ENCODE measurements at regions not wholly inside any gene's neighbourhood (a gene's known extent, or its start where the extent isn't known, plus 50 kb on each side); places are given as distances from the start of the nearest gene placed in this dataset.

DNA sequence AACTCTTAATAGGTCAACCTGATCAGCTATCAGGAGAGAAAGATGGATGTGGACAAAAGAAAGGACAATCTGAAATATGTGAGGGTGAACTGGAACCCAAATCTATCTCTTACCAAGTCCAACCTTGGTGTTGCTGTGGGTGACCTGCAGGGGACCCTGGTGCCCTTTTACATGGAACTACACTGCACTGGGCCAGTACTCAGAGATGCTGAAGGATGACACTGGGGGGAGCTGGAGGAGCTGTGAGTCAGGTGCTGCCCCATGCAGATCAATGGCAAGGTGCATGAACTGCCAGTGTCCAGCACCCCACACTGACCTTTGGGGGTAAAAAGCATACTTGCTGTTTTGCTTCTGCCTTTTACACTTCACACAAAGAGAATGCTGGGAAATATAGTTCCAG is 55.6 kb upstream of the TBC1D5 start:
- no peak for DNase-seq (ENCODE audit: low read depth)
- H3K4me3 ChIP-seq (ENCODE audit: low read depth, low read length): no peak overlapping the region
- TF ChIP-seq, protein P1, sequence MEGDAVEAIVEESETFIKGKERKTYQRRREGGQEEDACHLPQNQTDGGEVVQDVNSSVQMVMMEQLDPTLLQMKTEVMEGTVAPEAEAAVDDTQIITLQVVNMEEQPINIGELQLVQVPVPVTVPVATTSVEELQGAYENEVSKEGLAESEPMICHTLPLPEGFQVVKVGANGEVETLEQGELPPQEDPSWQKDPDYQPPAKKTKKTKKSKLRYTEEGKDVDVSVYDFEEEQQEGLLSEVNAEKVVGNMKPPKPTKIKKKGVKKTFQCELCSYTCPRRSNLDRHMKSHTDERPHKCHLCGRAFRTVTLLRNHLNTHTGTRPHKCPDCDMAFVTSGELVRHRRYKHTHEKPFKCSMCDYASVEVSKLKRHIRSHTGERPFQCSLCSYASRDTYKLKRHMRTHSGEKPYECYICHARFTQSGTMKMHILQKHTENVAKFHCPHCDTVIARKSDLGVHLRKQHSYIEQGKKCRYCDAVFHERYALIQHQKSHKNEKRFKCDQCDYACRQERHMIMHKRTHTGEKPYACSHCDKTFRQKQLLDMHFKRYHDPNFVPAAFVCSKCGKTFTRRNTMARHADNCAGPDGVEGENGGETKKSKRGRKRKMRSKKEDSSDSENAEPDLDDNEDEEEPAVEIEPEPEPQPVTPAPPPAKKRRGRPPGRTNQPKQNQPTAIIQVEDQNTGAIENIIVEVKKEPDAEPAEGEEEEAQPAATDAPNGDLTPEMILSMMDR (IDR thresholded peaks at IDR 0.05; ENCODE audit: insufficient read depth, low read length): no peak

DNA sequence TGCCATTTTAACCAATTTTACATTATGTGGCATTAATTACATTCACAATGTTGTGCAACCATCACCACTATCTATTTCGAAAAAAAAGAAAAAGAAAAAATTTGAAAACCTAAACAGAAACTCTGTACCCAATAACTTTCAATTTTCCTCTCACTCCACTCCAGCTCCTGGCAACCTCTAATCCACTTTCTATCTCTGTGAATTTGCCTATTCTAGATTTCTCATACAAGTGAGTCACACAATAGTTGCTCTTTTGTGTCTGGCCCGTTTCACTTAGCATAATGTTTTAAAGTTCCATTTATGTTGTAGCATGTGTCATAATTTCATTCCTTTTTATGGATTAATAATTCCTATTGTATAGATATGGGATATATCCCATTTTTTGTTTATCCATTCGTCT is 53.3 kb upstream of the TBC1D5 start:
- DNase-seq (ENCODE audit: low read depth): peak; percentile 45
- TF ChIP-seq, protein P1 (IDR thresholded peaks at IDR 0.05; ENCODE audit: insufficient read depth, low read length): no peak
- H3K4me3 ChIP-seq (ENCODE audit: low read depth, low read length): no peak overlapping the region

DNA sequence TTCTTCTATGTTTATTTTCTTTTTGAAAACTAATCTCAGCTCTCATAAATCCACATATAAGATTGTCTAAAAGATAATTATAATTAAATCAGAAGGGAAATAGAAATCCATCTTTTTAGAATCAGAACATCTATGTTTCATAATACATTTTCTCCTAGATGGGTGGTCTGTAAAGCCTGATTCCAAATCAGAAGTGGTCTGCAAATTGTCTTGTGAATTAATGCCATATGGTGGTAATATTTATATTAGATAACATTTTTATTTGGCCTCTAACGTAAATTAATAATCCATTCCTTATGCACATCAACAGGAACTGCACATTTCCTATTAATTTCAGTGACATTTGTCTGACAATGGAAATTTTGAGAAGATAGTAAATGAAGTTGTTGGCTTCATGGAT is 52.8 kb upstream of the TBC1D5 start:
- no peak overlapping the region for H3K4me3 ChIP-seq (ENCODE audit: low read depth, low read length)
- TF ChIP-seq, protein P1 (IDR thresholded peaks at IDR 0.05; ENCODE audit: insufficient read depth, low read length): no peak
- DNase-seq (ENCODE audit: low read depth): no peak

DNA sequence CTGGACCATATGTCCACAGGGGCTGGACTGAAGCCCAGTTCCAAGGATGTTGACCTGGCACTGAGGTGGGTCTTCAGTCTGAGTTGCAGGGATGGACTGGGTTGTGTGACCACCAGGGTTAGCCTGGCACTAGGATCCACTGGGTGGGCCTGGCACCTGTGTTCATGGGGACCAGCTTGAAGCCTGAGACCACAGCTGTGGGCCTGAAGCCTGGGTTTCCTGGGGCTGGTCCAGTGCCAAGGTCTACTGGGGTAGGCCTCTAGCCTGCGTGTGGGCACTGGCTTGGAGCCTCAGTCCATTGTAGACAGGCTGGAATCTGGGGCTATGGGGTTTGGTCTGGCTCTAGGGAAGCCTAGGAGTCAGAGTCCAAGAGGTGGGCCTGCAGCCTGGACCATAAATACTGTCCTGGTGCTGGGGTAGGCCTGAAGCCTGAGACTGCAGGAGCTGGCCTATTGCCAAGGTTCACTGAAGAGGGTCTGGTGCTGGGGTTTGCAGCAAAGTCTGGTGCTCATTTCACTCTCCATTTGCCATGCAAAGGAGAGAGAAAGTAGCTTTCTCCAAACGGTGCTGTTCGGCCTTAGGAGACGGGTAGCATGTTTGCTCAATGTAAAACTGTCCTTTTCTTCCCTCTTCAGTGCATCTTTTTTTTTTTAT is 51.2 kb upstream of the TBC1D5 start:
- TF ChIP-seq, protein P1 (IDR thresholded peaks at IDR 0.05; ENCODE audit: insufficient read depth, low read length): no peak
- no peak overlapping the region for H3K4me3 ChIP-seq (ENCODE audit: low read depth, low read length)
- no peak for DNase-seq (ENCODE audit: low read depth)
